AG08395 (cell line): ENCODE measurements at regions not wholly inside any gene's neighbourhood (a gene's known extent, or its start where the extent isn't known, plus 50 kb on each side); places are given as distances from the start of the nearest gene placed in this dataset.
"Not testable (repeated sequence)": the region's sequence is repeated elsewhere in the genome, so short reads cannot be mapped to it uniquely, and the experiment has no call there.

Experiments used
- DNase-seq: peaks from one replicate; pipeline ENCODE4 v3.0.0; 2012; ENCODE audit warnings: mixed read lengths, low spot score

DNA sequence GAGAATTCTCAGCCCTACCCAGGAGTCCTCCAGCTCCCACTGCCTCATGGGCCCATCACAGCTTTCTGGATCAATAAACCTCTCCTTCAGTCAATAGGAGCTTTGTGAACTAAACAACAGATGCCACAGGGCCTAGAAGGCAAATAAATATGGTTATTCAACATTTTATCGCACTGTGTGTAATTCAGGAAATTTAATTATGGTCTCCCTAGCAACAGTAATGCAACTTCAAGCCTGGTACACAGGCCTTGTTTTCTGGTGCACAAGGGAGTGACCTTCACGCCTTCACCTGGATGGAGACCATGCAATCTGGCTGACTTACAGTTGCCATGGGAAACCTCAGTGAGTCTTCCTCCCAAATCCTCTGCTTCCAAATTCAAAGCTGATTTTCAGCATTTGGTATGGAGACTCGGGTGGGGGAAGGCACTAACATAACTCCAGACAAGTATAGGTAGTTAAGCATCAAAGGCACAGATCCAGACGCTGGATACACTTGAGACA lies 441.0 kb upstream of the NPVF start:
- DNase-seq: no peak

DNA sequence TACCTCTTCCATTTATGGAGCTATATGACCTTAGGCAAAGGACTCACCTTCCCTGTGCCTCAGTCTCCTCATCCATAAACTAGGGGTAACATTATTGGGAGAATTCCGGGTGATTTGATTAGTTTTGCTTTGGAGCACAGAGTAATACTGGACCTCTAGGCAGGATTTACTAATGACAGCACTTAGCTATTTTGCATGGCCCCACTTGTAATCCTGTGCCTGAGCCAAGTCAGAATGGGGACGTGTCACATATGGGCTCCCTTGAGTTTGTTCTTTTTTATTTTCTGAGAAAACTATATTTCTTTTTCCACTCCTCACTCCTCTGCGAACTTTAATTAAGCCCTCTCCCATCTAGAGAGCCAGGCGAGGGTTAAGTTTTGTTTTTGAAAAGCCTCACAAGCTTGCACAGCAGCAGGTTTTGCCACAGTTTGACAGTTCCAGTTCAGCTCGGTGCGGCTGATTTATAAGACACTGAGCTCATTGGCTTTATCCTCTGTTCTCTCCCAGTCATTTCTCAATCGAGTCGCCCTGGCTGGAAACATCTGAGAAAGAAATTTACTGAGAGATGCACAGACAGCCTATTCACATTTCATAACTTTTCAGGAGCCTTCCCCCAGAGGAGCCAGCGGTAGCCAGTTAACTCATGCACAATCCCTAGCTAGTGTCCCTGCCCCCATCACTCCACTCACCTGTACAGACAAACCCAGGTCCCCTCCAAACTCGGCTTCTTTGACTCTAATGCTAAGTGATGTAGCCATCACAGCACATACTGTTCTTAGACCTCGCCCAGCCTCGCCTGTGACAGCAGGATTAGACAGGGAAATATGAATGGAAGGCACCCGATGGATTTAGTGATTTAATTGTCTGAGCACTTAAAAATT lies 441.9 kb upstream of the NPVF start:
- no peak for DNase-seq

DNA sequence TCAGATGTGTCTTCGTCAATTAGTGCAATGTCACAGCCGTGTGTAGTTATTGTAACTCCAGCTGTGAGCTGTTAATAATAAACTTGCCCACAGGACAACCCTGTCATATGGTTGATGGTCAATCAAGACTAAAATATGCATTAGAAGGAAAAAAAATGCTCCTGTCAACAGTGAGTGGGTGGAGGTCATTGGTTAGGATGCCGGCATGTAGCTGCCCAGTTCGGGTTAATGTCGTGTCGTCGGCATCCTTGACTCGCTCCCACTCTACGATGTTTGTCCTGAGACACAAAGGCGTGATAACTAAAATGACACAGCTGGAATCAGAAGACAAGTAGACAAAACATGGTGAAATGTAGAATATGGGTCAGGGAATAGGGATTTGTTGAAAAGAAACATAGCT lies 442.8 kb upstream of the NPVF start:
- DNase-seq: no peak

DNA sequence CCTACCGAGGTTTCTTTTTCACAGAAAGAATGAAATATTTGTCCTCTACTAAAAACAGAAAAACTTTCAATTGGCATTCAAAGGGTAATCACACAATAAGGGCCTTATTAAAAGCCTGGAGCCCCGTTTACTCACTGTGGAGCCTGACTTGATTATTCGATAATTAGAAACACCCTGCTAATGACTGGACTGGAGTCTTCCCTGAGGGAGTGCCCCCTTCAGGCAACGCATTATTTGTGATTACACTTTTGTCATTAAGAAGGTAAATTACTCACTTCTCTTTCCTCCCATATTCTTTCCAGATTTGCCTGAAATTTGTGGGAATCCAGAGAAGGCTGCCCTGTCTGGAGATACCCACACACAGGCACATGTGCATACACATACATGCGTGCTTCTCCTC lies 444.2 kb upstream of the NPVF start:
- DNase-seq: no peak

DNA sequence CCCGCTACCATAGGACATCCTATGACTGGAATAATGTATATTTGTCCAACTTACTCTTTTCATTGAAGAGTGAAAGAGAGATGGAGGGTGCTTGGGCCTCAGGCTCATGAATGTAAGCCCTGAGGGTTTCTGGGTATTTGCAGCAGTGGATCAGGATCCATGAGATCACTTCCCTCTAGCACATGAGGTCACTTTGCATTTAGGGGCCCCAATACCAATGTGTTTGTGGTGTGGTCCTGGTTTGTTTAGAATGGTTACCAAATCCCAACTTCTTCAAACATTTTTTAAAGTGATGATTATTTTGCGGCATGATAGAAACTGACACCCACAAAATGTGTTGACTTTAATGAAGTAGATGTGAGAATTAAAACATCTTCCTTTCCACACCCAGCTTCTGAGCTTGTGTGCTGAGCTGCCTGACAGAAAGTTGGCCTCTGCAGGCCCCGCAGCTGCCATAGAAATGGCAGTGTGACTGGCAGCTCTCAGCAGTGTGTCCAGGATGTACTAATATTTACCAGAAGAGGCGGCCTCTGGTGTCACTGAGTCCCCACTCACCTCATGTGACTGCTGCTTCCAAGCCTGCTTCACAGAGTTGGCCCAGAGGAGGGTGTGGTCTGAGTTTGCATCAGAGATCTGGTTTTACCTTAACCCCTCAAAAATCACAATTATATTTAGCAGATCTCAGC lies 447.6 kb upstream of the NPVF start:
- DNase-seq: no peak

DNA sequence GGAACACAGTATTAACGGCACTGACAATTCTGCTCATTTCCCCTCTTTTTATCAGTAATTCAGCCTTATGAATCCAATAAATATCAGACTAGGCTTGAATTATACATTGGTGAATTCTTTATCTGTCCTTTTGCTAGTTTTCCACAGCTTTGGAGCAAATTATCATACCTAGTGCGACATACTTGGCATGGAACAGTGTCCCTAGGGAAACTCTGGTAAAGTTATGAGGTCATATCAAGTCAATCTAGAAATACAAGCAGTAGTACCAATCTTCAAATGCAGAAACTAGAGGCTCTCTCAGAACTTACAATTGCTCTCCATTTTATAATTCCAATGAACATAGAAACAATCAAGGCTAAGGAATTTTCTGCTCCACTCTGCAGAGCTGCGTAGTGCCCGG lies 449.3 kb upstream of the NPVF start:
- no peak for DNase-seq

DNA sequence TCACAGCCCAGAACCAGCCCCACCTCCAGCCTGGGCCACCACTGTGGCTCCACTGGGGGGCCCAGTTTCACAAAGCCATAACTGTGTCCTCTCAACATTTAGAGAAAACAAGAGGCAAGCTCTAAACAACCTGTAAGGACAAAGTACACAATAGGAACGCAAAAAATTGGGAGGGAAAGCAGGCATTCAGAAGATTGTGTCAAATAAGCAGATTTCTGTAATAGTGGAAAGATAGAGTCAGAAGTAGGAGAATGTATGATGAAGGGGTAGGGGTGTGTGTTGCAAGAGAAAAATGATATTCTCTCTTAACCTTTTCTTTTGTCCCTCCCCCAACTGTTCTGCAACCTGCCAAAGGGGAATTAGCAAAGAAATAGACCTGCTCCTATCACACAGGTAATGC lies 449.9 kb upstream of the NPVF start:
- DNase-seq: no peak

DNA sequence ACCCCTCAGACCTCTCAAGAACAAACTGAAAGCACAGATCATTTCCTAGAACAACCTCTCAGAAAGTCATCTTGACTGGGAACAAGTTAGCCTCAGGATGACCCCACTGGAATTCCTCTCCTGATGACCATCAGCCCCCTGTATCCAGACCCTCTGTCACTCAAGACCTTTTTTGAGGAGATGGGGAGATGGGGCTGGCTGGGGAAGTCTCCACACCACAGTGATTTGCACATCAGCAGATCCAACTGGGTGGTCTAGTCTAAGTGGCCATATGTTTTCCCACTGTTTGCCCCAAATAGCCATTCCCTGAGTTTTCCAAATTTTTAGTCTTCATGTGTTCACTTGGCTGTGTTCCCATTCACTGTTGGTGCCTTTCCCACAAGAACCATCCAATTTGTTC lies 452.4 kb upstream of the NPVF start:
- DNase-seq: no peak

DNA sequence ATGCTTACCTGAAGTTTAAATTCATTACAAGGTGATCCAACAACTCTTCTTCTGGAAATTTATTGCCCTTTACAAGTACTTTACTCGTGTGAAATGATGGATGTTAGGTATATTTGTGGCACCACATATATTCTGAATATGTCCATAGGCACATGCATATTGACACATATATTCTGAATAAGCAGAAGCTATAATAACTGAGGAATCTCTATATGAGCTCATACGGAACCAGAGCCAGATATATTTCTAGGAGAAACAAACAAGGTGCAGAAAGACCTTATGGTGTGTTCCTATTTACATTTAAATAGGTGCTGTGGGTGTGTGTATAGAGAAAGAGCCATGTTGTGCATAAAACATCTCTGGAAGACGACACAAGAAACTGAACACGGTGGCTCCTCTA lies 456.1 kb upstream of the NPVF start:
- DNase-seq: no peak

DNA sequence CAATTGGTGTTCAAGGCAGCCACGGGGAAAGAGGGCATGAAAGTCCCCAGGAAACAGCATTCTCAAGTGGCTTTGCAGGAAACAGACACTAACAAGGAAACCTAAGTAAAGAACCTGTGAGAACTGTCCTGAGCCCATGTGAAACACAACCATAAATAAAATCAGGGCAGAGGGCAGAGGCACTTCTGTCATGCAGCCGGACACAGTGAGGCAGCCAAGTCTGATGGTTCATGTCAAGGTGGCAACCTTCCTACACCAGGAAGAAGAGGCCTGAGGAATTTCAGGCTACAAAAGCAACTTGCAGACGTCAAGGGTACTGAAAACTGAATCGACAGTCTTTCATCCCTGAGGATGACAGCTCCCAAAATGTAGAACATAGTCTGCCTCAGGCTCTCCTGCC lies 458.2 kb upstream of the NPVF start:
- no peak for DNase-seq

DNA sequence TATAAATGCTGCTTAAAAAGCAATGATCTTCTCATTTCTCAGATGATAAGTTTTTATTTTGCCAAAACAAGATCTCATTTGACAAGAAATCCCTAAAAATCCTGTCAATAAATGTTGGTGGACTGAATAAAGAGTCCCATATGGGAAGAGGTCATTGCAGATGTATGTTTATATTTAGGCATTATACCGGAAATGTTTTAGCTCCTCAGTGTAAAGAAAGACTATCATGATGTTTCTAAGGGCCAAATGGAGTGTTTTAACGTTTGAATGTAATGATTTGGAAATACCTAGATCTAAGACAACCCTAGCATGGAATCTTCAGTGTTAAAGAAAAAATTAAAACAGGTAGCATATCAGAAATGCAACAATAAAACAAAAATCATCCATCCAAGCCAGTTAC lies 457.8 kb upstream of the NFE2L3 start:
- no peak for DNase-seq

DNA sequence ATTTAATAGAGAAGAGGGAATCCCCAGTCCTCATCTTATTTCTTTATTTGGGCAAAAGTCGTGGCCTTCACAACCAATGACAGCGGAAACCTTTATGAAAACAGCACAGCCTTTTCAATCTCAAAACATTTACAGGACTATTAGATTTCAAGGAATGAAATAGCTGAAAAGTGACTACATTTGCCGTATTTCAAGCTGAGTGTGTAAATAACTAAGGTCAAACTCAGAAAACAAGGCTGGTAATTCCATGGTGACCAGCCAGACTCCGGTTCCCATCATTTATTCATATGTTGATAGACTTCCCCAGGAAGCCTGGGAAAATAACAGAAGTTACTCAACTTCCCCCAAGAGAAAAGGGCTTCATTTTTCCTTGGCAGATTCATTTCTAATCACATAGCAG lies 457.3 kb upstream of the NFE2L3 start:
- no peak for DNase-seq

DNA sequence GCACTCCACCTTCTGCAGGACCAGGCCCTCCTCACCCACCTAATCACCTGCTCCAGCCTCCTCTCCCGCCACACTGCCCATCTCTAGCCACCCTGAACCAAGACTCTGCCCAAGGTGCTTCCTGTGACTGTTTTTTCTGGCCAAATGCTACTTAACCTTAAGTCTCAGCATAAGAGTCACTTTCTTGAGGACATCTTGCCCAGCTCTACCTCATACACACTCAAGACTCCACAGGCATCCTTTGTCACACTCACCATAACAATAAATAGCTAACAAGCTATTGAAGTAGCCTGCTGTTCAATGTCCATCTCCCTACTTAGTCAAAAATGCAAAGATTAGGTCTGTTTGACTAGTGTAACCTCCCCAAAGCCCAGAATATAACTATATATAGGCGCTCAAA lies 455.4 kb upstream of the NFE2L3 start:
- no peak for DNase-seq

DNA sequence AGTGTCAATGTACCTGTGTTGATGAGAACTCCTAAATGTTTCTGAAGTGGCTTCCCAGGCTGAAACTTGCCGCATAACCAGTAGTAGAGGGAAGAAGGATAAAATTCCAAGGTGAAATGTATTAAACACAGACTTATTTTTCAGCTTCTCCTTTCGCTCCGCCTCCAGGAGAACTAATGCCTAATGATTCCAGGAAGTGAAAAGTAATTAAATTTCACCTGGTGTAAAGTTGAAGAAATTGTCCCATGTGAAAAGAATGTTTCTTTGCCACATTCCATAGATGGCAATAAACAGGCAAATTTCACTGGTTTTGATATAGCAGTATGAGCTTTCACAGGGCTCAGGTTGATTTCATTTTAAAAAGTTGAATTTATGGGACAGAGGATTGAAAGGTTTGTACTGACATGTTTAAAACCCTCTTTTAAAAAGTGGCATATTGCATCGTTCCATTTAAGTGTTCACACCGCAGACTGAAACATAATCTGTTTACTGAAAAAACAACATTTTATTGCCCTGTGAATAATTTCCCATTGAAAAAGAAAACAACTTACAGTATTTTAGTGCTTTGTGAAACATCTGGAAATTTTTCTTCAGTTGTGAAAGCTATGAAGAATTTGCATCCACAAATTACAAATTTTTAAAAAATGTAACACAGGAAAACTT lies 453.4 kb upstream of the NFE2L3 start:
- no peak for DNase-seq

DNA sequence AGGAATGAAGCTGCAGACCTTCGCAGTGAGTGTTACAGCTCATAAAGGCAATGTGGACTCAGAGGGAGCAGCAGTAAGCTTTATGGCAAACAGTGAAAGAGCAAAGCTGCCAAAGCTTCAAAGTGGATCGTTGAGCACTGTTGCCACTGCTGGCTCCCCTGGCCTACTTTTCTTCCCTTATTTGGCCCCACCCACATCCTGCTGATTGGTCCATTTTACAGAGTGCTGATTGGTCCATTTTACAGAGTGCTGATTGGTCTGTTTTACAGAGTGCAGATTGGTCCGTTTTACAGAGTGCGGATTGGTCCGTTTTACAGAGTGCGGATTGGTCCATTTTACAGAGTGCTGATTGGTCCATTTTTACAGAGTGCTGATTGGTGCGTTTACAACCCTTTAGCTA lies 451.9 kb upstream of the NFE2L3 start:
- DNase-seq: not testable (repeated sequence)

DNA sequence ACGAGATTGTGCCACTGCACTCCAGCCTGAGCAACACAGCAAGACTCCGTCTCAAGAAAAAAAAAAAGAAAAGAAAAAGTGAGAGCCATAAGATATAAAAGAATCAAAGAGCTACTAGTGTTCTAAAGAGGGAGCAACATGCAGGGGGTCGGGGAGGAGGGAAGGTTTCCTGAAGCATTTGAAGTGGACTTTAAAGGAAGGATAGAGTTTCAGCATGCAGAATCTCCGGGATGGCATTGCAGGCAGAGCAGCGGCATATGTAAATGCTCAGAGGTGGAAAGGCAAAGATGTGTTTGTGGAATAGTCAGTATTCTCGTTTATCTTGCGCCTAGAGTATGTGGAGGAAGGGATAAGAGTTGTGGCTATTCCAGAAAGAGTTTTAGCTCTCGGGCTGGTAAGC lies 447.6 kb upstream of the NFE2L3 start:
- DNase-seq: no peak

DNA sequence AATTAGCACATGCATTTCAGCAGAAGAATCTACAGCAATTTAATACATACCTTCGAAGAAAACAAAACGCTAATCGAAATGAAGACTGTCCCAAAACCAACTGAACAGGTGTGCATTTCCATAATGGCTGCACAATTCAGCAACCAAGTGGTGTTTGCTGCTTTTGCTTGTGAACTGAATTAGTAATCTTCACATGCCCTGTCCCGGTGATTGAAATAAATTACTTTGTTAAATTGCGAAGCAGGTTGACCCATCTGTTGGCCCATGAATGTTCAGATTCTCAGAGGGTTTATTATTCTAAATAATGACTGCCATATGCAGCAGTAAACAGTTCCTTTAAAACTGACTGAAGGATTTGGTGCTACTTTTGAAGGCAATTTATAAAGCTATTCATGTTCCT lies 445.2 kb upstream of the NFE2L3 start:
- no peak for DNase-seq

DNA sequence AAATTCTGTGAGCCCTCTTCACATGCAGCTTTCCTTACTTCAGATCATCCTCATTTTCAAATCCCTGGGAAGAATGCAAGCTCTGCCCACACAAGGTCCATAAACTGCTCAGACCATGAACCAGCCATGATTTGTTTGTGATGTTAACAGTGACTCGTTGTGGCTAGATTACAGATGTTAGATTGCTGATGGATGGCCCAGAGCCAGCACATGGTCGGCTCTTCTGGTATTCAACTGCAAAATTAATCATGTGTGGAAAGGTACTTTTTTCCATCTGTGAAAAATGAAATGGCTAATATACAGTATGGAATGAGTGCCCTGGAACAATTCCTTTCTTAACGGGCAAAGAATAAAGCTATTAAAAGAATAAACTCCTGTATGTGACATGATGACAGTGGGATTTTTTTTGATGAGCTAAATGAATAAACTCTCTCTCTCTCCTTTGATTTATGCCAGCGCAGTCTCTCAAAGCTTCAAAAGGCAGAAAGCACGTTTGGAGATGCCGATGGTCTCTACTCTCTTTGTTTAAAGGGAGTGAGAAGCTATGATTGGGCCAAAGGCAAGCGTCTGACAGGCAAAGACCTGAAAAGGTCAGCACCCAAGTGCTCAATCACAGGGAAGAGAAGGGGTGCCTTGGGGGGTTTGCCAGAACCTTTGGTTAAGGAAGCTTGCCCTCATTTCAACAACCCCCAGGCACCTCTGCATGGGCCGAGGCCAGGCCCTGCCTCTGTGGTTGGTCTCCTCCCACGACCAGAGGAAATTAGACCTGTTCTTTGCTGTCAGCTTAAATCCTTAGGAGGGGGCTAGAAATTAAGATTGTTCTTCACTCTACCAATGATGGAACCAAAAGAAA lies 444.0 kb upstream of the NFE2L3 start:
- no peak for DNase-seq

DNA sequence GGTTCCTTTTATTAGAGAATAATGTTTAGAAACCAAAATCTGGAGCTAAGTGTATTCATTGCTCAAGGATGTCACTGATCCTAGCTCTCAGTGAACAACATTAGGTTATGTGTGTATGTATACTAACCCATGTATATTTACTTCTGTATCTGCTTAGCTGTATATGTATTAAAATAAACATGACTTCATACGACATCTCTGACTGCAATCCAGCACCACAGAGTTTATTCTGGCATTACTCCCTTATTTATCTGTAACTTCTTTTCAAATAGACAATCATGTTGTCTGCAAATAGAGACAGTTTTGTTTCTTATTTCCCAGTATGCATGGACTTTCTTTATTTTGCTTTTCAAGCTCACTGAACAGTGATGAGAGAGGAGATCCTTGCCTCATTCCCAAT lies 441.0 kb upstream of the NFE2L3 start:
- DNase-seq: no peak

DNA sequence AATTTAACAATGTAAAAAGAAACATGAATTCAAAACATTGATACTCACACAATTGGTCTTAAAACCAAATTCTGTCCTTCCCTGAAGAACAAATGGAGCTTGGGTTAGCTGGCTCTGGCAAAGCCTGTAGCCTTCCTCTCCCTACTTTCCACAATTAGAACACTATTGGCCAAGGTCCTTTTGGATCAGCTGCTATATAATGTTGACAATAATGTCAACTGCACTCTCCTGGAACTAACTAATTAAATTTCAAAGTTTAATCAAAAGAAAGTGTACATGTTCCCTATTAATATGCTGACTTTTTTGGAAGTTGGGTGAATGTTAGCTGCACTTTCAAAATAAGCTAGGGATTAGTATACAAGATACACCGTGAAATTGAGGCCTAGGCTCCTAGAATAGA lies 440.1 kb upstream of the NFE2L3 start:
- DNase-seq: no peak

DNA sequence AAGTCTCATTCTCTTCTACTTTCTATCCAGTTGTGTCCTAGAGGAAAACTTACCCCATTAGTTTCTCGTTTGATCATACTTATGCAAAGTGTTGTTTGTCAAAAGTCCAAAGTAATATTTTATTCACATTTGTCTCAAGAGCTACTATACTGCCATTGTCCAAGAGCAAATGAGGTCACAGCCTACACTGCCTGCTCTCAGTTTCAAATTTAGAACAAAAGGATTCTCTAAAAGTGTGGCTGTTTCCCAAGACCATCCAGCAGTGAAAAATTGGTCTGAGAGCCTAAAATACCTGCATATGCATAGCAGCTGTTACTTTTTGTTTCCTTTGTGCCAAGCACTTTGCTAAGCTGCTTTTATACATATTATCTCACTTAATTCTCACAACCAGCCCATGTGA lies 439.5 kb upstream of the NFE2L3 start:
- no peak for DNase-seq

DNA sequence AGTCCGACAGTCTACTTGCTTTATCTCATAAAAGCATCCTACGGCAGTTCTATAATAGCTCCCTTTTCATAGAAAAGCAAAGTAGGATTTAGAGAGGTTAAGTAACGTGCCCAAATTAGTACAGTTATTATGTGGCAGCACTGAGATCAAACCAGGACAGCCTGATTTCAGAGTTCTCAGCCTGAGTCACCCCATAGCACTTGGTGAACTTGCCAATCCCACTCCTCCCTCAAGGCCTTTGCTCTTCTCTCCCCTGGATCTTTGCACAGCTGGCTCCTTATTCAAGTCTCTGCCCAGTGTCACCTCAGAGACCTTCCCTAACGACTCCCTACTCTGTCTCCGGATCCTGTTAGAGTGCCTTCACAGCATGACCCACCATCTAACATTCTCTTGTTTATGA lies 438.0 kb upstream of the NFE2L3 start:
- no peak for DNase-seq
